GM23338 (cell line): ENCODE measurements at regions not wholly inside any gene's neighbourhood (a gene's known extent, or its start where the extent isn't known, plus 50 kb on each side); places are given as distances from the start of the nearest gene placed in this dataset.

Source experiments
- ATAC-seq: fragments of 200-7000 bp; cut with Tn5 transposase; 3 replicates; pipeline ENCODE4 v1.9.1; 2020
- DNase-seq: peaks from one replicate; pipeline ENCODE4 v3.0.0-alpha.2; 2015; ENCODE audit warnings: low spot score
- H2AFZ ChIP-seq: fragments of 200-600 bp; sonication (generic); 2 replicates; pipeline ENCODE4 v1.8.0; 2016; ENCODE audit warnings: antibody characterized with exemption, mild to moderate bottlenecking, moderate library complexity
- H3F3A ChIP-seq: fragments of 200-600 bp; sonication (generic); replicated peaks from 2 replicates; pipeline ENCODE4 v1.8.0; 2017; ENCODE audit warnings: antibody characterized with exemption, mixed run types, low read depth
- H3K27ac ChIP-seq: fragments of 200-600 bp; sonication (generic); 2 replicates; pipeline ENCODE4 v1.6.1; 2016; ENCODE audit warnings: low read depth
- H3K27me3 ChIP-seq: fragments of 200-600 bp; sonication (generic); 2 replicates; pipeline ENCODE4 v1.8.0; 2016; ENCODE audit warnings: mild to moderate bottlenecking, mixed run types, moderate library complexity; ENCODE audit not compliant: insufficient read depth
- H3K36me3 ChIP-seq: fragments of 200-600 bp; sonication (generic); 2 replicates; pipeline ENCODE4 v1.8.0; 2016; ENCODE audit warnings: mild to moderate bottlenecking; ENCODE audit not compliant: insufficient read depth
- H3K4me1 ChIP-seq: fragments of 200-600 bp; sonication (generic); 2 replicates; pipeline ENCODE4 v1.8.0; 2016; ENCODE audit warnings: mild to moderate bottlenecking, moderate library complexity; ENCODE audit not compliant: insufficient read depth
- H3K4me2 ChIP-seq: fragments of 200-600 bp; sonication (generic); 2 replicates; pipeline ENCODE4 v1.7.1; 2017; ENCODE audit warnings: mixed run types
- H3K4me3 ChIP-seq: fragments of 200-600 bp; sonication (generic); 2 replicates; pipeline ENCODE4 v1.6.1; 2016; ENCODE audit warnings: mixed run types
- H3K79me2 ChIP-seq: fragments of 200-600 bp; sonication (generic); replicated peaks from 2 replicates; pipeline ENCODE4 v1.8.0; 2017; ENCODE audit warnings: mild to moderate bottlenecking; ENCODE audit not compliant: insufficient read depth
- H3K9me2 ChIP-seq: fragments of 200-600 bp; sonication (generic); 2 replicates; pipeline ENCODE4 v1.8.0; 2017; ENCODE audit not compliant: insufficient read depth
- H4K20me1 ChIP-seq: fragments of 200-600 bp; sonication (generic); replicated peaks from 2 replicates; pipeline ENCODE4 v1.8.0; 2017; ENCODE audit warnings: mild to moderate bottlenecking; ENCODE audit not compliant: insufficient read depth
- H3K27ac Mint-ChIP-seq: 2 replicates; pipeline ENCODE4 v1.8.0; 2020; ENCODE audit warnings: inconsistent platforms, mild to moderate bottlenecking, moderate library complexity, mixed read lengths
- H3K27me3 Mint-ChIP-seq: 3 replicates; pipeline ENCODE4 v1.8.0; 2022; ENCODE audit warnings: low read depth, mild to moderate bottlenecking, moderate library complexity, mixed read lengths, inconsistent platforms; ENCODE audit not compliant: insufficient read depth, poor library complexity
- H3K36me3 Mint-ChIP-seq: 3 replicates; pipeline ENCODE4 v1.8.0; 2021; ENCODE audit warnings: low read depth, mild to moderate bottlenecking, inconsistent platforms, moderate library complexity, mixed read lengths
- H3K4me1 Mint-ChIP-seq: 3 replicates; pipeline ENCODE4 v1.8.0; 2020; ENCODE audit warnings: mild to moderate bottlenecking, inconsistent platforms, mixed read lengths
- H3K4me3 Mint-ChIP-seq: 3 replicates; pipeline ENCODE4 v1.8.0; 2021; ENCODE audit warnings: moderate library complexity, mild to moderate bottlenecking, inconsistent platforms, mixed read lengths
- H3K9me3 Mint-ChIP-seq: 3 replicates; pipeline ENCODE4 v1.8.0; 2020; ENCODE audit warnings: moderate library complexity, mild to moderate bottlenecking, inconsistent platforms, mixed read lengths
- CREB1 ChIP-seq: fragments of 250-450 bp; sonication (Bioruptor Pico); IDR thresholded peaks from 2 replicates; pipeline ENCODE4 v1.5.0; 2020; ENCODE audit warnings: low read depth, mild to moderate bottlenecking, moderate library complexity
- CTCF ChIP-seq, 2 experiments: fragments of 200-600 bp in 1 of 2; sonication (generic) in 1 of 2; conservative IDR thresholded peaks; 2 replicates each; pipeline versions ENCODE4 v1.5.1 to v1.6.1; 2016 to 2017; ENCODE audit warnings: antibody characterized with exemption in 2 of 2, low read depth in 2 of 2, mild to moderate bottlenecking in 2 of 2, moderate library complexity in 1 of 2
- EZH2 ChIP-seq: fragments of 200-600 bp; sonication (generic); IDR thresholded peaks from one replicate; pipeline ENCODE4 v1.8.0; 2017; ENCODE audit warnings: antibody characterized with exemption, mild to moderate bottlenecking, low read depth; ENCODE audit not compliant: unreplicated experiment
- EZH2phosphoT487 ChIP-seq: fragments of 200-600 bp; sonication (generic); IDR thresholded peaks from one replicate; pipeline ENCODE4 v1.8.1; 2018; ENCODE audit warnings: antibody characterized with exemption; ENCODE audit not compliant: unreplicated experiment
- JUNB ChIP-seq: IDR thresholded peaks from one replicate; pipeline ENCODE4 v1.6.1; 2016; ENCODE audit warnings: antibody characterized with exemption; ENCODE audit not compliant: unreplicated experiment
- NANOG ChIP-seq: IDR thresholded peaks from 2 replicates; pipeline ENCODE4 v1.6.1; 2016; ENCODE audit warnings: antibody characterized with exemption, borderline replicate concordance
- POLR2AphosphoS5 ChIP-seq: IDR thresholded peaks from 2 replicates; pipeline ENCODE4 v1.6.1; 2016; ENCODE audit warnings: antibody characterized with exemption, low read depth
- REST ChIP-seq: IDR thresholded peaks from one replicate; pipeline ENCODE4 v1.6.1; 2018; ENCODE audit warnings: antibody characterized with exemption; ENCODE audit not compliant: unreplicated experiment
- ZNF114 ChIP-seq: fragments of 250-450 bp; sonication (Bioruptor Pico); IDR thresholded peaks from 2 replicates; pipeline ENCODE4 v1.5.0; 2020; ENCODE audit warnings: mild to moderate bottlenecking, moderate library complexity
- ZNF331 ChIP-seq: fragments of 250-450 bp; sonication (Bioruptor Pico); IDR thresholded peaks from 2 replicates; pipeline ENCODE4 v1.5.0; 2020; ENCODE audit warnings: low read depth, mild to moderate bottlenecking, moderate library complexity

GRCh38 chr15:38883987-38884386 is 319.4 kb upstream of the RASGRP1 start:
- Mint-ChIP-seq H3K36me3 (no peaks in the 10 kb centered on the region), H3K27ac (no peak overlapping the region), H3K9me3 (peaks cover 4% of the 10 kb centered on the region; the same call in 1 of the 3 replicates), H3K4me1 (no peaks in the 10 kb centered on the region), H3K27me3 (no peaks in the 10 kb centered on the region), H3K4me3 (no peak overlapping the region)
- Histone ChIP-seq H3K4me3 (no peak overlapping the region), H2AFZ (no peak overlapping the region), H3F3A (no peaks in the 10 kb centered on the region), H3K79me2 (no peaks in the 10 kb centered on the region), H3K4me2 (no peak overlapping the region), H3K27ac (no peak overlapping the region), H4K20me1 (no peaks in the 10 kb centered on the region), H3K9me2 (peaks cover 2% of the 10 kb centered on the region; the same call in 1 of the 2 replicates), H3K27me3 (no peaks in the 10 kb centered on the region), H3K4me1 (no peaks in the 10 kb centered on the region), H3K36me3 (no peaks in the 10 kb centered on the region)
- TF ChIP-seq CTCF (conservative IDR thresholded peaks at IDR 0.05; ENCODE audit: low read depth in 2 of 2) = no peak
- no peak for TF ChIP-seq JUNB
- no peak for TF ChIP-seq ZNF331 (CRISPR knock-in tag)
- no peak for TF ChIP-seq POLR2AphosphoS5
- TF ChIP-seq REST = no peak
- TF ChIP-seq ZNF114 (CRISPR knock-in tag) = no peak
- no peak for TF ChIP-seq CREB1 (CRISPR knock-in tag)
- TF ChIP-seq EZH2 = no peak
- DNase-seq (no peak), ATAC-seq (no peak)

GRCh38 chr15:38885001-38885400 is 320.4 kb upstream of the RASGRP1 start:
- no peaks in the 10 kb centered on the region for H3K27me3 Mint-ChIP-seq
- no peak overlapping the region for H3K27ac Mint-ChIP-seq

More at GRCh38 chr15:38885001-38885400, 320.4 kb upstream of the RASGRP1 start:
- Mint-ChIP-seq H3K4me1 (no peaks in the 10 kb centered on the region), H3K36me3 (no peaks in the 10 kb centered on the region), H3K4me3 (no peak overlapping the region), H3K9me3 (peaks cover 4% of the 10 kb centered on the region; the same call in 1 of the 3 replicates)
- Histone ChIP-seq H3K4me3 (no peak overlapping the region), H3K4me1 (no peaks in the 10 kb centered on the region), H3K27ac (no peak overlapping the region), H3K4me2 (no peak overlapping the region), H3K36me3 (no peaks in the 10 kb centered on the region), H4K20me1 (no peaks in the 10 kb centered on the region), H3F3A (no peaks in the 10 kb centered on the region), H3K79me2 (no peaks in the 10 kb centered on the region), H3K9me2 (no peaks in the 10 kb centered on the region), H3K27me3 (no peaks in the 10 kb centered on the region), H2AFZ (no peak overlapping the region)
- DNase-seq (no peak), ATAC-seq (no peak)
- TF ChIP-seq EZH2phosphoT487 = no peak
- TF ChIP-seq REST = no peak
- TF ChIP-seq JUNB = no peak
- no peak for TF ChIP-seq NANOG
- no peak for TF ChIP-seq EZH2
- TF ChIP-seq ZNF331 (CRISPR knock-in tag) = no peak
